SKM-1 (cell line): ENCODE measurements at regions not wholly inside any gene's neighbourhood (a gene's known extent, or its start where the extent isn't known, plus 50 kb on each side); places are given as distances from the start of the nearest gene placed in this dataset.

ENCODE experiments used
- DNase-seq: peaks from one replicate; lab custom pipeline; 2025; ENCODE audit not compliant: unreplicated experiment; lab: John Stamatoyannopoulos, UW

DNA sequence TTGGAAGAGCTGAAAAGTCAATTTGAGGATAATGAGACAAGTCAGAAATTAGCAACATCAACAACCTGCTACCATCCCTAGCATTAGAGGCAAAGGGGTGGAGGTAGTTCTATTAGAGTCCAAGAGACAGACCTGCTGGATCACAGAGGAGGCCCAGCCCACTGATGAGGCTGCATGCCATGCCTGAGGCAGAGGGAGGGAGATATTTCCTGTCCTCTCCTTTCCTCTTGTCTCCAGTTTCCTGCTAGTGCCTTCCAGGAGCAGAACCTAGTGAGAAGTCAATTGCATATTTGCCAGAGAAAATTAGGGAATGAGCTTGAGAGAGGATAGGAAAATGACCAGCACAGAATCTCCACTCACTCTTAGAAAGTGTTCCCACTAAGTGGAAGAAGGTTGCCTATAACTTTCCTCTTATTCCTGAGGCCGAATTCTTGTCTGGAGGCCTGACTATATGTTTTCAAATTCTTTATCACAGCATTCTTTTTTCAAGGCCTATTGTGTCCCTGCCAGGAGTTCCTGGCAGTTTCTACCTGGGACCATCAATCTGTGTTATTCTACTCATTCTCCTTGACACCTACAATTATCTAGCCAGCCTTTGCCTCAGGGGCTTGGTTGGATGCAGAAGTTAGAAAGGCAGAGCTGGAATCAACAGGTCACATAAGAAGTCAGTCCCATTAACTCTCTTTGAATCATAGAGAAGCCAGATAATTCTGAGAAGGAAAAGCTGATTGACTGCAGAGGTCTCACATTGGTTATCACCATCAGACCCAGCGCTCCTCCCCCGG is 121.9 kb downstream of the EMP1 start:
- DNase-seq = no peak

- DNase-seq = no peak
Observed at GRCh38 chr12:13316587-13317246, 120.2 kb downstream of the EMP1 start.

- no peak for DNase-seq
Observed at GRCh38 chr12:13313886-13314285, 117.4 kb downstream of the EMP1 start.

- DNase-seq = no peak
Observed at GRCh38 chr12:13311551-13311950, 115.0 kb downstream of the EMP1 start.

DNA sequence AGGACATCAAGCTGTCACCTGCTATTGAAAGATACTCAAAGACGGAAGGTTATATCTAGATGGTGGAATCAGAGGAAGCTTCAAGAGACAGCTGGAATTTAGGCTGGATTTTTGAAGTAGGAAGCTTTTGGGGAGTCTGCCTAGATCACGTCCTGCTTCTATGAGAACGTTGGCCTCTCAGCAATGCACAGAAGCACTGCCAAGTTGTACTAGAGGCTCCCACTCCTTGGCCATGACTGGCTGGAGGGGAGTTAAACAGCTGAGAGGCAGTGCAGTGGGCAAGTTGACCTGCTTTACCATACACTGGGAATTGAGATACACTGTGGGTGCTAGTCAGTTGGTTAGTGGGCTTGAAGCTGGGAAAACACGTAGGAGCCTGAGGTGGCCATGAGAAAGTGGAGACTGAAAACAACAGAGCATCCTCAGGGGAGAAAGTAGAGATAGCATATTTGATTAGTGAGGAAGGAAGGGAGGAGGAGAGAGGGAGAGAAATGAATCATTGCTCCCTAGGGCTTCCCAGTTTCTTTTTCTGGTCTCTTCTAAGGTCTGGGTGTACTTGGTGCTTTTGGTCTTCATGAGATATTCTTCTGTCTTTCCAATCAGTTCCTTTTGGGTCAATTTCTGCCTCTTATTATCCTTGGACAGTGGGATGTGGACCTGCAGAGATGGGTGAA is 110.8 kb downstream of the EMP1 start:
- no peak for DNase-seq

GRCh38 chr12:13304924-13305323 is 108.4 kb downstream of the EMP1 start:
- DNase-seq = no peak

GRCh38 chr12:13299457-13299856 is 102.9 kb downstream of the EMP1 start:
- no peak for DNase-seq

GRCh38 chr12:13293096-13293495 is 96.6 kb downstream of the EMP1 start:
- no peak for DNase-seq

DNA sequence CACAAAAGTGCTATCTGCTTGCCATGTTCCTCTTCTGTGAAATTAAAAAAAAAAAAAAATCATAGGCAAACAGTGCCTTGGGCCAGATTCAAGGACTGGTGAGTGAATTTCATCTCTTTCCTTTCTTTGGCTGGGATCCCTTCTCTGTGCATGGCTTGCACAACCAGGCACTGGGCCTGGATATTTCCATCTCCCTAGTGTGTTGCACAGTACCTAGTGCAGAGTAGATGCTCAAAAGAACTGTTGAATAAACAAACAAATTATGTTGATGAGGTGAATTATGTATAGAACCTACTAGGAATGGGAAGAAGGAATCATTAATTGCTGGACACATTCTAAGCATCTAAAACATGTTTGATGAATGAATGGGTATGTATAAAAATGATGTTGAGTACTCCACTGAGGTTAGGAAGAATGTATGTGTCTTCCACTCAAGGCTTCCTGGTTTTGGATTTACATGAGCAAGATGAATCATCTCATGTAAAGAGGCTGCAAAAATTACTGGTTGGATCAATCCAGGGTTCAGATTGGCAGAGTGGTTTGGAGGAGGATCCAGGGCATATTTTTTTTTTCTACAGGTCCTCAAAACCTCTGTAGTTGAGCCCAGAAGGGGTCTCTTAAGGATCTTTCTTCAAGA is 93.2 kb downstream of the EMP1 start:
- DNase-seq = no peak

DNA sequence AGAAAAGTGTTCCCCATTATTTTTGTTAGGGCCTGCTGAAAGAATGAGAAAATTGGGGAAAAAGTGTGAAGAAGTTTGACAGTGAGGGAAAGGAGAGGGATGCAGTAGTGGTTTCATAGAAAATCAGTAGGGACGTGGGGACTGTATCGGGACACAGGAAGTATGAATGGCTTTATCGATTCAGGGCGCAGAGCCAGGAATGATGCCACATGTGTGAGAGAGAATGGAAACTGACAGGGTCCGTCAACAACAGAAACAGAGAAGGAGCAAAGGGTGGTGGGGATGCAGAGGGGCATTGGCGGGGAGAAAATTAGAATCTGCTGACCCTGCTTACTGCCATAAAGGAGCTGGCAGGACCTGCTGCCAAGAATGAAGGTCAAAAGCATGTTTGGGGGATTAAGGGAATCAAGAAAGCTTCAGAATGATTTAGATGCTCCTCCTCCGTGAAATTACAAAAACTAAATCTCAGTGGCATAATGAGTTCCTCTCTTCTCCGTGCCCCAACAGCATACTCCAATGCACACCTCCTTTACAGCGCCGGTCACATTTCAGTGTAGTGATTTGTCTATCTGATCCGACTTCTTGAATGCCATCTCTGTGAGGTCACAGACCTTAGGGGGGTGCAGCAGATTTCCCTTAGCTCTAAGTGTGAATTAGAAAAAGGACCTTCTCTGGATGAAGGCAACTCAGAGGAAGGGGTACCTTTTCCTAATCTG is 92.6 kb downstream of the EMP1 start:
- no peak for DNase-seq

DNA sequence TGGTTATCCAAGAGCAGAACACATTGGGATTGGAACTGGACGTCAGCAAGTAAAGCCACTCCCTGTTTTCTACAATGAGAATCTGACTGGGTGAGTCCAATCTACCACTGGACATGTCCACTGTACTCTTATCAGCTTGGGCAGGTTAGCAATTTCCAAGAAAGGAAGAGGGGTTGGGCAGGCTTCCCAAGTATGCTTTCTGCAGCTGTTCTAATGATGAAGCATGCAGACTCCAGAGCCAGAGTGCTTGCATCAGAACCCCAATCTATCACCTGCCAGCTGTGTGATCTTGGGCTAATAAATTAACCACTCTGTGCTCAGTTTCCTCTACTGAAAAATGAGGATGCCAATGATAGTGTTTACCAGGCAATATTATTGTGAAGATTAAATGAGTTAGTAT is 92.0 kb downstream of the EMP1 start:
- DNase-seq = no peak

DNA sequence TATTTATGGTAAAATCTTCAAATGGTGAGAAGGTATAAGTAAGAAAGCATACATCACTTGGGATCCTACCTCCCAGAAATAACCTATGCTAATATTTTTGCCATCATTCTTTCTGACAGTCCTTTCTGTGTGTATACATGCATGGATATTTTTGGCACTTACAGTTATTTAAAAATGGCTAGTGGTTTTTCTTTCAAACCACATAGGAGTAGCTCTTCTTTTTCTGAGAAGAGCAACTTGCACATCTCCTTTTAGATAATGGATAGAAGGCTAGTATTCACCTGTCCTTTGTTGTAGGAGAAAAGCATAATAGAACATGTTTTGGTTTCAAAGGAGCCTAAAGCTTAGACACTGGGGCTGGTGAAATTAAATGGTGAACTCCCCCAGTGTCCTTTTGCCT is 87.3 kb downstream of the EMP1 start:
- DNase-seq = no peak

GRCh38 chr12:13282861-13283260 is 86.3 kb downstream of the EMP1 start:
- no peak for DNase-seq

DNA sequence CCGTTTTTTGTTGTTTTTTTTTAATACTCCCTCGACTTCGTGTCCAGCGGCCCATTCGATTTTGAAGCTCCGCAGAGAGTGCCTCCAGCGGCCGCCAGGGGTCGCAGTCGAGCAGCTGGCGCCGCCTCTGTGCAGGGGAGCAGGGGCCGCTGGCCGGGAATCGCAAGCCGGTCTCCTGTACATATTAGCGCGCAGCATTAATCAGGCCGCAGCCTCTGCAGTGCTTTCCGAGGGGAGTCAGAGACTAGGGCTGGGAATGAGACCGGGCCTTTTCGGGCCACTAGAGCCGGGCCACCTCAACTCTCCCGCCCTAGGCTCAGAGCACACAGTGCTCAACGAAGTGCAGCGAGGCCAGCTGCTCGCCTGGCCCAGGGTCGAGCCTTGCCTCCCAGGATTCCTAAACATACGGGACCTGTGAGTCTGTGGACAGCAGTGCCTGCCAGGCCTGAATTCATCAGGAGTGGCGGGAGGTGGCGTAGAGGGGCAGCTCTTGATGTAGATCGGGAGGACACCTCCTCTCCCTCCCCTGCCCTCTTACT is 81.8 kb downstream of the EMP1 start:
- no peak for DNase-seq

GRCh38 chr12:13277293-13277692 is 80.8 kb downstream of the EMP1 start:
- no peak for DNase-seq

DNA sequence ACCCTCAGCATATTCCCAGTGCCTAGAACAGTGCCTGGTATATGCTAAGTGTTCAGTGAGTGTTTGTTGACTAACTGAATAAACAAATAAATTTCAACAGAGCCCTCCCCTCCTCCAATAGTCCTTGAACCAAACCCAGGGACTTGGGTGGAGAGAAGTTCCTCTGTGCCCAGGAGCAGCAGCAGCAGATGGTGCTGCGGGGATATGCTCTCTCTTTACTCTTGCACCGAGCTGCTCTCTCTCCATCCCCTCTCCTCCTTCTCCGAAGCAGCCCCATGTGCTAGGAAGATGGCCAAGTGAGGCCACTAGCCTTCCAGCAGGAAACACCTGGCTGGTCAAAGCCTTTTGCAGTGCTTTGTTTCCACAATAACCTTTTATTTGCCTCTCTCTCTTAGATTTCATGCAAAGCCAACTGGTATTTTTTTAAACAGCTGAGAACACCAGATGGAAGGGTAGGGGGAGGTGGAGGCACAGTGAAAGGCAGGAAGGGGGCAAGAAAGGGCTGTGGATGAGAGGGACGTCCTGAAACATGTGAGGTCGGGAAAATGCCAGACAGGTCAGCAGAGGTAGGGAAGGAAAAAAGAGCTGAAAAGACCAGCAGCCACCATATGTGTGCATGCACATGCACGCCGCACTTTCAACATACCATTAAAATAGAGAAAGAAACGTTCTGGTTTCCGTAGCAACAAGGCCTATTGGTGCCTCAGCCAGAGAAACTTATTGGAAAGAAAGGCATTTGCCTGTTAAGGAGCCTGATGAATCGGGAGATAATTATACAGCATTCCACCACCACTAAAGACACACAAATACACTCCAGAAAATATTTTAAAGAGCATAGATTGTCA is 78.9 kb downstream of the EMP1 start:
- DNase-seq = no peak

DNA sequence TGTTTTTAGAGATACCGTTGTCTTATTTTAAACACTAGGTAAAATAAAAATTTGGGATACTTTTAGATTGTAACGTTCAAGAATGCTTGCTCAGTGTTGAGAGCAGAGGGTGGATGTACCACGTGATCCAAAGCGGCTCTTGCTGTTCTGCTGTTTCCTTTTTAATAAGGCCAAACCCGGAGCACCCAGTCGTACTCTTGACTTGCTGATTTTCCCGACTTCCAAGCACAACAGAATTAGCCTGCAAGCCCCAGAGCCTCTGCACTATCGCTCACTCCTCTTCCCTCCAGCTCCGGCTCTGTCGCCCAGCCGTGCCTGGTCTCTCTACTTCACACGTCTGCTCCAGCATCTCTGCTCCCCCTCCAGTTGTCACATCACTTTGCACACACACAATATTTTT is 77.3 kb downstream of the EMP1 start:
- no peak for DNase-seq

GRCh38 chr12:13273097-13273496 is 76.6 kb downstream of the EMP1 start:
- no peak for DNase-seq

GRCh38 chr12:13270817-13271216 is 74.3 kb downstream of the EMP1 start:
- DNase-seq = no peak
